ENCODE measurements at regions not wholly inside any gene's neighbourhood (a gene's known extent, or its start where the extent isn't known, plus 50 kb on each side); places are given as distances from the start of the nearest gene placed in this dataset.

GRCh38 chr16:51357839-51358238, 206.8 kb upstream of the SALL1 start:
- intact Hi-C loops (cut with DNase I) = no loop called here
- H3K9me3 ChIP-seq = no peaks in the 10 kb centered on the region
- H3K36me3 ChIP-seq (replicated peaks in 1 of 2; ENCODE audit: insufficient read depth in 1 of 2, low read depth in 2 of 2) = no peaks in the 10 kb centered on the region
- H3K4me3 ChIP-seq = no peak overlapping the region
- DNase-seq = no peak
- H3K4me1 ChIP-seq = no peaks in the 10 kb centered on the region
- H3K27ac ChIP-seq = no peak overlapping the region
- no peak for ATAC-seq
- TF ChIP-seq CTCF (IDR thresholded peaks at IDR 0.05) (no peak), POLR2A (IDR thresholded peaks at IDR 0.05) (no peak)
- H3K27me3 ChIP-seq = no peaks in the 10 kb centered on the region

- ATAC-seq = no peak
- H3K9me3 ChIP-seq = no peaks in the 10 kb centered on the region
- H3K36me3 ChIP-seq (replicated peaks in 1 of 2; ENCODE audit: insufficient read depth in 1 of 2, low read depth in 2 of 2) = no peaks in the 10 kb centered on the region
- no peak for TF ChIP-seq POLR2A (IDR thresholded peaks at IDR 0.05)
- TF ChIP-seq CTCF (IDR thresholded peaks at IDR 0.05) = no peak
- intact Hi-C loops (cut with DNase I) = no loop called here
- WGBS, 2 donors = 74 to 91% methylated on average over 6 of the region's 6 CpGs
- no peaks in the 10 kb centered on the region for H3K27me3 ChIP-seq
- H3K27ac ChIP-seq = no peak overlapping the region
- DNase-seq = no peak
- no peaks in the 10 kb centered on the region for H3K4me1 ChIP-seq
- no peak overlapping the region for H3K4me3 ChIP-seq
Observed at GRCh38 chr16:51355875-51356274, 204.8 kb upstream of the SALL1 start.

GRCh38 chr16:51355195-51355594, 204.1 kb upstream of the SALL1 start:
- TF ChIP-seq CTCF (IDR thresholded peaks at IDR 0.05) = no peak
- TF ChIP-seq POLR2A (IDR thresholded peaks at IDR 0.05) = no peak
- WGBS, 2 donors = 69 to 75% methylated on average over 6 of the region's 6 CpGs
- Histone ChIP-seq H3K27me3 (no peaks in the 10 kb centered on the region), H3K27ac (no peak overlapping the region), H3K36me3 (replicated peaks in 1 of 2; ENCODE audit: insufficient read depth in 1 of 2, low read depth in 2 of 2) (no peaks in the 10 kb centered on the region), H3K4me1 (no peaks in the 10 kb centered on the region), H3K4me3 (no peak overlapping the region), H3K9me3 (no peaks in the 10 kb centered on the region)
- intact Hi-C loops (cut with DNase I) = no loop called here
- no peak for DNase-seq
- ATAC-seq = no peak

GRCh38 chr16:51353055-51353454, 202.0 kb upstream of the SALL1 start:
- DNase-seq (no peak), ATAC-seq (no peak)
- no peak overlapping the region for H3K27ac ChIP-seq
- no peaks in the 10 kb centered on the region for H3K27me3 ChIP-seq
- H3K36me3 ChIP-seq (replicated peaks in 1 of 2; ENCODE audit: insufficient read depth in 1 of 2, low read depth in 2 of 2) = no peaks in the 10 kb centered on the region
- no peaks in the 10 kb centered on the region for H3K4me1 ChIP-seq
- no peak for TF ChIP-seq POLR2A (IDR thresholded peaks at IDR 0.05)
- no peak for TF ChIP-seq CTCF (IDR thresholded peaks at IDR 0.05)
- H3K9me3 ChIP-seq = no peaks in the 10 kb centered on the region
- intact Hi-C loops (cut with DNase I) = no loop called here
- no peak overlapping the region for H3K4me3 ChIP-seq
- WGBS, 2 donors = 61 to 79% methylated on average over 3 of the region's 3 CpGs

GRCh38 chr16:51349626-51350025, 198.6 kb upstream of the SALL1 start:
- Histone ChIP-seq H3K9me3 (no peaks in the 10 kb centered on the region), H3K36me3 (replicated peaks in 1 of 2; ENCODE audit: insufficient read depth in 1 of 2, low read depth in 2 of 2) (no peaks in the 10 kb centered on the region), H3K4me1 (no peaks in the 10 kb centered on the region), H3K27me3 (no peaks in the 10 kb centered on the region), H3K27ac (no peak overlapping the region), H3K4me3 (no peak overlapping the region)
- no peak for TF ChIP-seq POLR2A (IDR thresholded peaks at IDR 0.05)
- no peak for TF ChIP-seq CTCF (IDR thresholded peaks at IDR 0.05)
- ATAC-seq (no peak), DNase-seq (no peak)
- intact Hi-C loops (cut with DNase I) = no loop called here
- whole genome bisulfite sequencing, 2 donors = 83 to 90% methylated on average over 1 to 3 of the region's 3 CpGs
